HEK293 (cell line): ENCODE measurements at regions not wholly inside any gene's neighbourhood (a gene's known extent, or its start where the extent isn't known, plus 50 kb on each side); places are given as distances from the start of the nearest gene placed in this dataset.
A peak's percentile ranks its signal among the peaks of the same experiment; 100 is the strongest.

Source experiments
- KLF7 ChIP-seq: fragments of 450-650 bp; formaldehyde crosslinking; IDR thresholded peaks from 2 replicates; pipeline ENCODE4 v1.5.1; 2016; ENCODE audit warnings: missing biosample characterization, missing genetic modification characterization, borderline replicate concordance
- KLF9 ChIP-seq: fragments of 450-650 bp; formaldehyde crosslinking; IDR thresholded peaks from 2 replicates; pipeline ENCODE4 v1.5.1; 2016; ENCODE audit warnings: missing biosample characterization, missing genetic modification characterization, low read depth
- OVOL3 ChIP-seq: fragments of 450-650 bp; formaldehyde crosslinking; IDR thresholded peaks from 2 replicates; pipeline ENCODE4 v1.5.1; 2016; ENCODE audit warnings: missing biosample characterization, missing genetic modification characterization
- SP7 ChIP-seq: fragments of 450-650 bp; formaldehyde crosslinking; IDR thresholded peaks from 2 replicates; pipeline ENCODE4 v1.5.1; 2016; ENCODE audit warnings: missing biosample characterization, missing genetic modification characterization
- YY1 ChIP-seq: fragments of 450-650 bp; formaldehyde crosslinking; IDR thresholded peaks from 2 replicates; pipeline ENCODE4 v1.5.1; 2018; ENCODE audit warnings: missing biosample characterization, missing genetic modification characterization
- ZBTB17 ChIP-seq: fragments of 450-650 bp; formaldehyde crosslinking; IDR thresholded peaks from 2 replicates; pipeline ENCODE4 v1.5.1; 2016; ENCODE audit warnings: missing biosample characterization, missing genetic modification characterization
- ZFP3 ChIP-seq: fragments of 450-650 bp; formaldehyde crosslinking; IDR thresholded peaks from 2 replicates; pipeline ENCODE4 v1.5.1; 2016; ENCODE audit warnings: low read depth, missing biosample characterization, missing genetic modification characterization
- ZNF140 ChIP-seq: fragments of 450-650 bp; formaldehyde crosslinking; IDR thresholded peaks from 2 replicates; pipeline ENCODE4 v1.5.1; 2016; ENCODE audit warnings: missing biosample characterization, missing genetic modification characterization
- ZNF211 ChIP-seq: fragments of 450-650 bp; formaldehyde crosslinking; IDR thresholded peaks from 2 replicates; pipeline ENCODE4 v1.5.1; 2016; ENCODE audit warnings: low read depth, missing biosample characterization, missing genetic modification characterization
- ZNF24 ChIP-seq: fragments of 450-650 bp; formaldehyde crosslinking; IDR thresholded peaks from 2 replicates; pipeline ENCODE4 v1.5.1; 2016; ENCODE audit warnings: missing biosample characterization, missing genetic modification characterization
- ZNF335 ChIP-seq: fragments of 450-650 bp; formaldehyde crosslinking; conservative IDR thresholded peaks from 2 replicates; pipeline ENCODE4 v1.5.1; 2016; ENCODE audit warnings: missing biosample characterization, missing genetic modification characterization
- ZNF354C ChIP-seq: fragments of 450-650 bp; formaldehyde crosslinking; IDR thresholded peaks from 2 replicates; pipeline ENCODE4 v1.5.1; 2016; ENCODE audit warnings: missing biosample characterization, missing genetic modification characterization, low read depth, borderline replicate concordance
- ZNF510 ChIP-seq: fragments of 450-650 bp; formaldehyde crosslinking; IDR thresholded peaks from 2 replicates; pipeline ENCODE4 v1.5.1; 2018; ENCODE audit warnings: mild to moderate bottlenecking, missing genetic modification characterization, missing biosample characterization; ENCODE audit not compliant: insufficient replicate concordance
- ZNF558 ChIP-seq: fragments of 450-650 bp; formaldehyde crosslinking; IDR thresholded peaks from 2 replicates; pipeline ENCODE4 v1.5.1; 2016; ENCODE audit warnings: missing biosample characterization, missing genetic modification characterization
- ZNF571 ChIP-seq: fragments of 450-650 bp; formaldehyde crosslinking; IDR thresholded peaks from 2 replicates; pipeline ENCODE4 v1.5.0; 2017; ENCODE audit warnings: missing biosample characterization, missing genetic modification characterization
- ZNF660 ChIP-seq: fragments of 450-650 bp; IDR thresholded peaks from 2 replicates; pipeline ENCODE4 v1.5.1; 2018; ENCODE audit warnings: missing biosample characterization, mild to moderate bottlenecking, missing genetic modification characterization
- ZNF707 ChIP-seq: fragments of 450-650 bp; formaldehyde crosslinking; IDR thresholded peaks from 2 replicates; pipeline ENCODE4 v1.5.1; 2016; ENCODE audit warnings: missing biosample characterization, missing genetic modification characterization
- ZNF777 ChIP-seq: fragments of 450-650 bp; formaldehyde crosslinking; IDR thresholded peaks from 2 replicates; pipeline ENCODE4 v1.5.1; 2017; ENCODE audit warnings: missing biosample characterization, missing genetic modification characterization, borderline replicate concordance
- ZNF792 ChIP-seq: fragments of 450-650 bp; formaldehyde crosslinking; IDR thresholded peaks from 2 replicates; pipeline ENCODE4 v1.5.1; 2016; ENCODE audit warnings: missing biosample characterization, missing genetic modification characterization
- TF ChIP-seq, protein P1 (sequence below): fragments of 450-650 bp; formaldehyde crosslinking; IDR thresholded peaks from 2 replicates; pipeline ENCODE4 v1.5.1; 2017; ENCODE audit warnings: missing biosample characterization, missing genetic modification characterization
- TF ChIP-seq, protein P2 (sequence below): IDR thresholded peaks from 2 replicates; pipeline ENCODE4 v1.6.1; 2011; ENCODE audit warnings: mild to moderate bottlenecking, low read depth, low read length, borderline replicate concordance
- TF ChIP-seq, protein P3 (sequence below): fragments of 450-650 bp; formaldehyde crosslinking; optimal IDR thresholded peaks from 2 replicates; pipeline ENCODE3; 2016; ENCODE audit warnings: missing biosample characterization, mild to moderate bottlenecking, missing genetic modification characterization
- TF ChIP-seq, protein P4 (sequence below): fragments of 450-650 bp; formaldehyde crosslinking; IDR thresholded peaks from 2 replicates; pipeline ENCODE4 v1.5.1; 2016; ENCODE audit warnings: missing biosample characterization, missing genetic modification characterization
- TF ChIP-seq, protein P5 (sequence below): fragments of 450-650 bp; formaldehyde crosslinking; IDR thresholded peaks from 2 replicates; pipeline ENCODE4 v1.5.1; 2017; ENCODE audit warnings: missing biosample characterization, missing genetic modification characterization
- TF ChIP-seq, protein P6 (sequence below): fragments of 450-650 bp; formaldehyde crosslinking; IDR thresholded peaks from 2 replicates; pipeline ENCODE4 v1.5.1; 2017; ENCODE audit warnings: missing biosample characterization, missing genetic modification characterization
- TF ChIP-seq, protein P7 (sequence below): fragments of 450-650 bp; formaldehyde crosslinking; IDR thresholded peaks from 2 replicates; pipeline ENCODE4 v1.5.1; 2016; ENCODE audit warnings: missing biosample characterization, missing genetic modification characterization

DNA sequence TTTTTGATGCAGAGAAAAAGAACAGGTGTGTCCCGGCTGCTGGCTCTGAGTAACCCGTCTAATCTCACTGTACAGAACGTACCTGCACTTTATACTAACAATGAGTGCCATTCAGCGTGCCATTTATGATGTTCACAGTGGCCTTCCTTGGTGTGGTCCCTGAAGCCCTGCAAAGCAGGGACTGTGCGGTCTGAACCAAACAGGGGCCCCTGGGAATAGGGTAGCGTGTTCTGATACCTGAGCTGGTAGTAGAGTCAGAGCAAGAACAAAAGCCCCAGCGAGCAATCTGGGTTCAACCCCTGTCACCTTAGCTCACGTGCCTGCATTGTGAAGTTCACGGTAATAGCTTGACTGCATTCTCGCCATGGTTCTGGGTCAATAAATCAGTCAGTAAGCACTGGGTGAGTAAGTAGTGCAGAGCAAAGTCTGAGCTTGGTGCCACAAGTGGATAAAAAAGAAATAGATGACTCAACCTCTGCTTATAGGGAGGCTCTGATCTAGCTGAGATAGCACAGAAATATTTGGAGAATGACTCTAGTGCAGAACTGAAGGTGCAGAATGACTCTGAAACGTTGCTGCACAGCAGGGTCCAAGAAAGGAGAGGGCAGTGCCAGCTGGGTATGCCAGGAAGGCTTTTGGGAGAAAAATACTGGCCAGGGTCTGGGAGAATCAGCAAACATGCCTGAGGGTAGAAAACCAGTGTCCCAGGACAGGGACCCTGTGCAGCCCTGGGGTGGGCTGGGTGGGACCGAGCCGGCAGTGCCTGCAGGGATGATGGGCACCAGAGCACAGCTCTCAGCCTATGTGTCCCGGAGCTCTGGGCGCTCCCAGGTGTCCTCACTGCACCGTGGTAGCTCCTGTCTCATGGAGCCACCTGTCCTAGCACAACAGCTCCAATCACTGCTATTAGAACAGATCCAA is 125.9 kb downstream of the RHOU start (continued):
- TF ChIP-seq, protein P1, sequence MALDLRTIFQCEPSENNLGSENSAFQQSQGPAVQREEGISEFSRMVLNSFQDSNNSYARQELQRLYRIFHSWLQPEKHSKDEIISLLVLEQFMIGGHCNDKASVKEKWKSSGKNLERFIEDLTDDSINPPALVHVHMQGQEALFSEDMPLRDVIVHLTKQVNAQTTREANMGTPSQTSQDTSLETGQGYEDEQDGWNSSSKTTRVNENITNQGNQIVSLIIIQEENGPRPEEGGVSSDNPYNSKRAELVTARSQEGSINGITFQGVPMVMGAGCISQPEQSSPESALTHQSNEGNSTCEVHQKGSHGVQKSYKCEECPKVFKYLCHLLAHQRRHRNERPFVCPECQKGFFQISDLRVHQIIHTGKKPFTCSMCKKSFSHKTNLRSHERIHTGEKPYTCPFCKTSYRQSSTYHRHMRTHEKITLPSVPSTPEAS (tag by site-specific recombination): peak; percentile 59
- TF ChIP-seq ZNF140 (tag by site-specific recombination) (no peak), OVOL3 (tag by site-specific recombination) (no peak), KLF9 (no peak), ZNF354C (no peak), ZNF24 (tag by site-specific recombination) (peak; percentile 98), ZNF335 (tag by site-specific recombination) (0 out of 2 replicates have a peak, but pooled peaks have one; percentile 38), ZNF571 (no peak), ZNF510 (tag by site-specific recombination) (no peak), ZNF777 (tag by site-specific recombination) (no peak), ZBTB17 (tag by site-specific recombination) (peak; percentile 91), YY1 (tag by site-specific recombination) (no peak), ZNF211 (tag by site-specific recombination) (no peak), ZNF707 (no peak), ZFP3 (no peak), ZNF792 (peak; percentile 72; the same call in 1 of the 2 replicates), KLF7 (tag by site-specific recombination) (no peak), ZNF660 (tag by site-specific recombination) (peak; percentile 99), SP7 (peak; percentile 99), ZNF558 (tag by site-specific recombination) (peak; percentile 69)
- TF ChIP-seq, protein P2, sequence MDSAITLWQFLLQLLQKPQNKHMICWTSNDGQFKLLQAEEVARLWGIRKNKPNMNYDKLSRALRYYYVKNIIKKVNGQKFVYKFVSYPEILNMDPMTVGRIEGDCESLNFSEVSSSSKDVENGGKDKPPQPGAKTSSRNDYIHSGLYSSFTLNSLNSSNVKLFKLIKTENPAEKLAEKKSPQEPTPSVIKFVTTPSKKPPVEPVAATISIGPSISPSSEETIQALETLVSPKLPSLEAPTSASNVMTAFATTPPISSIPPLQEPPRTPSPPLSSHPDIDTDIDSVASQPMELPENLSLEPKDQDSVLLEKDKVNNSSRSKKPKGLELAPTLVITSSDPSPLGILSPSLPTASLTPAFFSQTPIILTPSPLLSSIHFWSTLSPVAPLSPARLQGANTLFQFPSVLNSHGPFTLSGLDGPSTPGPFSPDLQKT: no peak
- TF ChIP-seq, protein P3, sequence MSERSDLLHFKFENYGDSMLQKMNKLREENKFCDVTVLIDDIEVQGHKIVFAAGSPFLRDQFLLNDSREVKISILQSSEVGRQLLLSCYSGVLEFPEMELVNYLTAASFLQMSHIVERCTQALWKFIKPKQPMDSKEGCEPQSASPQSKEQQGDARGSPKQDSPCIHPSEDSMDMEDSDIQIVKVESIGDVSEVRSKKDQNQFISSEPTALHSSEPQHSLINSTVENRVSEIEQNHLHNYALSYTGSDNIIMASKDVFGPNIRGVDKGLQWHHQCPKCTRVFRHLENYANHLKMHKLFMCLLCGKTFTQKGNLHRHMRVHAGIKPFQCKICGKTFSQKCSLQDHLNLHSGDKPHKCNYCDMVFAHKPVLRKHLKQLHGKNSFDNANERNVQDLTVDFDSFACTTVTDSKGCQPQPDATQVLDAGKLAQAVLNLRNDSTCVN: no peak
- TF ChIP-seq, protein P4, sequence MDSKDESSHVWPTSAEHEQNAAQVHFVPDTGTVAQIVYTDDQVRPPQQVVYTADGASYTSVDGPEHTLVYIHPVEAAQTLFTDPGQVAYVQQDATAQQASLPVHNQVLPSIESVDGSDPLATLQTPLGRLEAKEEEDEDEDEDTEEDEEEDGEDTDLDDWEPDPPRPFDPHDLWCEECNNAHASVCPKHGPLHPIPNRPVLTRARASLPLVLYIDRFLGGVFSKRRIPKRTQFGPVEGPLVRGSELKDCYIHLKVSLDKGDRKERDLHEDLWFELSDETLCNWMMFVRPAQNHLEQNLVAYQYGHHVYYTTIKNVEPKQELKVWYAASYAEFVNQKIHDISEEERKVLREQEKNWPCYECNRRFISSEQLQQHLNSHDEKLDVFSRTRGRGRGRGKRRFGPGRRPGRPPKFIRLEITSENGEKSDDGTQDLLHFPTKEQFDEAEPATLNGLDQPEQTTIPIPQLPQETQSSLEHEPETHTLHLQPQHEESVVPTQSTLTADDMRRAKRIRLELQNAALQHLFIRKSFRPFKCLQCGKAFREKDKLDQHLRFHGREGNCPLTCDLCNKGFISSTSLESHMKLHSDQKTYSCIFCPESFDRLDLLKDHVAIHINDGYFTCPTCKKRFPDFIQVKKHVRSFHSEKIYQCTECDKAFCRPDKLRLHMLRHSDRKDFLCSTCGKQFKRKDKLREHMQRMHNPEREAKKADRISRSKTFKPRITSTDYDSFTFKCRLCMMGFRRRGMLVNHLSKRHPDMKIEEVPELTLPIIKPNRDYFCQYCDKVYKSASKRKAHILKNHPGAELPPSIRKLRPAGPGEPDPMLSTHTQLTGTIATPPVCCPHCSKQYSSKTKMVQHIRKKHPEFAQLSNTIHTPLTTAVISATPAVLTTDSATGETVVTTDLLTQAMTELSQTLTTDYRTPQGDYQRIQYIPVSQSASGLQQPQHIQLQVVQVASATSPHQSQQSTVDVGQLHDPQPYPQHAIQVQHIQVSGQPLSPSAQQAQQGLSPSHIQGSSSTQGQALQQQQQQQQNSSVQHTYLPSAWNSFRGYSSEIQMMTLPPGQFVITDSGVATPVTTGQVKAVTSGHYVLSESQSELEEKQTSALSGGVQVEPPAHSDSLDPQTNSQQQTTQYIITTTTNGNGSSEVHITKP (tag by site-specific recombination): peak; percentile 83
- TF ChIP-seq, protein P5, sequence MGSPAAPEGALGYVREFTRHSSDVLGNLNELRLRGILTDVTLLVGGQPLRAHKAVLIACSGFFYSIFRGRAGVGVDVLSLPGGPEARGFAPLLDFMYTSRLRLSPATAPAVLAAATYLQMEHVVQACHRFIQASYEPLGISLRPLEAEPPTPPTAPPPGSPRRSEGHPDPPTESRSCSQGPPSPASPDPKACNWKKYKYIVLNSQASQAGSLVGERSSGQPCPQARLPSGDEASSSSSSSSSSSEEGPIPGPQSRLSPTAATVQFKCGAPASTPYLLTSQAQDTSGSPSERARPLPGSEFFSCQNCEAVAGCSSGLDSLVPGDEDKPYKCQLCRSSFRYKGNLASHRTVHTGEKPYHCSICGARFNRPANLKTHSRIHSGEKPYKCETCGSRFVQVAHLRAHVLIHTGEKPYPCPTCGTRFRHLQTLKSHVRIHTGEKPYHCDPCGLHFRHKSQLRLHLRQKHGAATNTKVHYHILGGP (tag by site-specific recombination): no peak
- TF ChIP-seq, protein P6, sequence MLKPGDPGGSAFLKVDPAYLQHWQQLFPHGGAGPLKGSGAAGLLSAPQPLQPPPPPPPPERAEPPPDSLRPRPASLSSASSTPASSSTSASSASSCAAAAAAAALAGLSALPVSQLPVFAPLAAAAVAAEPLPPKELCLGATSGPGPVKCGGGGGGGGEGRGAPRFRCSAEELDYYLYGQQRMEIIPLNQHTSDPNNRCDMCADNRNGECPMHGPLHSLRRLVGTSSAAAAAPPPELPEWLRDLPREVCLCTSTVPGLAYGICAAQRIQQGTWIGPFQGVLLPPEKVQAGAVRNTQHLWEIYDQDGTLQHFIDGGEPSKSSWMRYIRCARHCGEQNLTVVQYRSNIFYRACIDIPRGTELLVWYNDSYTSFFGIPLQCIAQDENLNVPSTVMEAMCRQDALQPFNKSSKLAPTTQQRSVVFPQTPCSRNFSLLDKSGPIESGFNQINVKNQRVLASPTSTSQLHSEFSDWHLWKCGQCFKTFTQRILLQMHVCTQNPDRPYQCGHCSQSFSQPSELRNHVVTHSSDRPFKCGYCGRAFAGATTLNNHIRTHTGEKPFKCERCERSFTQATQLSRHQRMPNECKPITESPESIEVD (tag by site-specific recombination): peak; percentile 76
- TF ChIP-seq, protein P7, sequence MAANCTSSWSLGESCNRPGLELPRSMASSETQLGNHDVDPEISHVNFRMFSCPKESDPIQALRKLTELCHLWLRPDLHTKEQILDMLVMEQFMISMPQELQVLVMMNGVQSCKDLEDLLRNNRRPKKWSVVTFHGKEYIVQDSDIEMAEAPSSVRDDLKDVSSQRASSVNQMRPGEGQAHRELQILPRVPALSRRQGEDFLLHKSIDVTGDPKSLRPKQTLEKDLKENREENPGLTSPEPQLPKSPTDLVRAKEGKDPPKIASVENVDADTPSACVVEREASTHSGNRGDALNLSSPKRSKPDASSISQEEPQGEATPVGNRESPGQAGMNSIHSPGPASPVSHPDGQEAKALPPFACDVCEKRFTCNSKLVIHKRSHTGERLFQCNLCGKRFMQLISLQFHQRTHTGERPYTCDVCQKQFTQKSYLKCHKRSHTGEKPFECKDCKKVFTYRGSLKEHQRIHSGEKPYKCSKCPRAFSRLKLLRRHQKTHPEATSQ (tag by site-specific recombination): no peak
